GM21717 (cell line): ENCODE measurements at regions not wholly inside any gene's neighbourhood (a gene's known extent, or its start where the extent isn't known, plus 50 kb on each side); places are given as distances from the start of the nearest gene placed in this dataset.

Experiments
- ATAC-seq: cut with Tn5 transposase; IDR thresholded peaks from one replicate; pipeline ENCODE4 v1.9.1; 2021; ENCODE audit warnings: mild to moderate bottlenecking, moderate library complexity; ENCODE audit not compliant: unreplicated experiment

GRCh38 chrX:20397587-20397986 lies 130.9 kb upstream of the RPS6KA3 start:
- no peak for ATAC-seq

GRCh38 chrX:20394451-20394850 lies 127.7 kb upstream of the RPS6KA3 start:
- ATAC-seq, result no peak

GRCh38 chrX:20393944-20394343 lies 127.2 kb upstream of the RPS6KA3 start:
- ATAC-seq, result no peak

DNA sequence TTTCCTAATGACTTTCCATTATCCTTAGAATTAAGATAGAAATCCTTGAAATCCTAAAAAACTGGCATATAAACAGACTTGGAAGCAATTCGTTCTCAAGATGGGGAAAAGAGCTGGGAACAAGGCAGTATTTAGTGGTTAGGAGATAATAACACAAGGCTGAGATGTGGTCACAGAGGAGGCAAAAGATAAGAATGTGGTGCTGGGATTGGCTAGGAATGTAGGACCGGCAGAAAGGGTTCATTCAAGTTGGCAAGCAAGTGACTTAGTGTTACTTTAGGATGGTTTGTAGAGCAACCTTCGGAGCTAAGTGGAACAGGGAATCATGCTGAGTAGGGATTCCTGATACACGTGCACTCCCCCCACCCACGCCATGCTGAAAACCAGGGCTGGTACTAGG lies 121.9 kb upstream of the RPS6KA3 start:
- no peak for ATAC-seq

DNA sequence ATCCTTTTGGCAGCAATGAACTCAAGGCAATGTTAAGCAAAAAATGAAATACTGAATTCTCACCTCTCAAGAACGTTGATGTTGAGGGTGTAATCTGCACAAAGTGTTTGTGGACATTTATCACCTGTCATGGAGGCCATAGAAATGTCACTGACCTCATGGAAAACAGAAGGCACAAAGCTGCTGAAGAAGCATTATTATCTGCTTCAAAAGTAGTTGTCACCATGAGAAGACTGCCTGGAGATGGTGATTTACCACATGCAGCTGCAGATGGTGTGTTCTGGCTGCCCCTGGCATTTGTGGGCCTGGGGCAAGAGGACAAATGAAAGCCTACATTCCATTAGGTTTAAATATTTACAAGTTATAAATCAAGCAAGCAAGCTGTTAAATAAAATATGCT lies 116.8 kb upstream of the RPS6KA3 start:
- no peak for ATAC-seq

- ATAC-seq, result no peak
Measured at GRCh38 chrX:20382518-20383297, 116.0 kb upstream of the RPS6KA3 start.

- no peak for ATAC-seq
Measured at GRCh38 chrX:20382082-20382481, 115.4 kb upstream of the RPS6KA3 start.

GRCh38 chrX:20378233-20378920 lies 111.7 kb upstream of the RPS6KA3 start:
- peak; percentile 54 for ATAC-seq

DNA sequence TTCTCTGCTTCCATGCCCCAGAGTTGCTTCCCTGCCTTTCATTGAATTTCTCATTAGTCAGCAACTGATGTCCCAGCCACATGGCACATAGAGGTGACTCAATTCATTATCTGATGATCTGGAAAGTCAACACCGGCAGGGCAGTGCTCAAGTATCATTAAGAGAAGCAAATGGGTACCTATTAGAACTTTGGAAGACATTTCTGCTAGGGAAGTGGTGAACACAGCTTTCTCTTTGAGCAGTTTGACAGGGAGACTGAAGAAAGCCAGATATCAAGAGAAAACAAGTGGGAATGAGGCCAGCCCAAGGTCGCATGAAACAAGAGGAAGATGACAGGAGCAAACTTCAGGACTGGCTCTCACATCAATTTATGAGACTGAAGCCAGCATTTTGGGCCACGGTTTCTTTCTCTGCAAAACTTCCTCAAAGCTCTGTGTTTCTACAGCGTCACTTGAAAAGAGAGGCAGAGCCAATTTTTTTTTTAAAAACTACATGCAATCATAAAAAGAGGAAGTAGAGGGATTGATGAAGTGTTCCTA lies 108.3 kb upstream of the RPS6KA3 start:
- no peak for ATAC-seq

GRCh38 chrX:20374450-20374849 lies 107.7 kb upstream of the RPS6KA3 start:
- no peak for ATAC-seq

GRCh38 chrX:20373063-20373462 lies 106.4 kb upstream of the RPS6KA3 start:
- no peak for ATAC-seq

DNA sequence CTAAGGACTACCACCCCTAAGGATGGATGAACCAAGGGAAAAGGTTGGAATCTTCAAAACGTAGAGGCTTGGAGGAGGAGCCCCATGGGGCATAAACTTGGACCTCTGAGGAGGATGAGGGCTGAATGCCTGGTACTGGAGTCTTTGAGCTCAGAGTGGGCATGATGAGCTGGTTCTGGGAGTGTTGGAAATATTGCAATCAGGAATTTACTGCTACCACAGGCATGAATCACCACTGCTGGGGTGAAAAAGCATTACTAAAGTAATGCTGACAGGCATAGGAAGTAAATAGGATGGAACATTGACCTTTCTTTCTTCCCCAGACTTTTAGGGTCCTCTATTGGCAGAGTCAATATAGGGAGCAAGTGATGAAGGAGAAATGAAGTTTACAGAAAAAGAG lies 105.8 kb upstream of the RPS6KA3 start:
- no peak for ATAC-seq

DNA sequence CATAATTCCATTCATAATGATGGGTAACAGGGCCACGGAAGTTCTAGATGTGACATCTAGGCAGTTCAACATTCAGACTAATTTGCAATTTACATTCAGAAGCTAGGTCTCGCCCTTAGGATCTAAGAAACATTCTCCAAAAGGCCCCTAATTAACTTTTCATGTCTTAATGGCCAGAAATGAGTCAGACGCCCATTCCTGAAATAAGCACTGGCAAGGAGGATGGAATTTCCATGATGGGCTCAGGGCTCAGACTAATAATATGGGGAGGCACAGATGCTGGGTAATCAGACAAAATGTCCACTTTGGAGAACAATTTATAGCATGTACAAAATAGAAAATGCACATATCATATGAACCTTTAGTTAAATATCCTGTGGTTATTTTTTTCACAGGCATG lies 102.8 kb upstream of the RPS6KA3 start:
- no peak for ATAC-seq

DNA sequence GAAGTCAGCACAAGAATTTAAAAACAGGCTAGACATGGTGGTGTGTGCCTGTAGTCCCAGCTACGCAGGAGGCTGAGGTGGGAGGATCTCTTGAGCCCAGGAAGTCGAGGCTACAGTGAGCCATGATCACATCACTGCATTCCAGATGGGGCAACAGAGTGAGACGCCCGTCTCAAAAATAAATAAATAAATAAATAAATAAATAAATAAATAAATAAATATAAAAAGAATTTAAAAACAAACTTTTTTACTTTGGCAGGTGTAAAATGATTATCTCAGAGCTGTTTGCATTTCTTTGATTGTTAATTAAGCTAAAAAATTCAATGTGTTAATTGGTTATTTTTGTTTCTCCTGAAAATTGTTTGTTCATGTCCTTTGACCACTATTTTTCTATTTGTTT lies 97.5 kb upstream of the RPS6KA3 start:
- ATAC-seq, result no peak

GRCh38 chrX:20363275-20363674 lies 96.6 kb upstream of the RPS6KA3 start:
- no peak for ATAC-seq

GRCh38 chrX:20362268-20363267 lies 95.9 kb upstream of the RPS6KA3 start:
- no peak for ATAC-seq

DNA sequence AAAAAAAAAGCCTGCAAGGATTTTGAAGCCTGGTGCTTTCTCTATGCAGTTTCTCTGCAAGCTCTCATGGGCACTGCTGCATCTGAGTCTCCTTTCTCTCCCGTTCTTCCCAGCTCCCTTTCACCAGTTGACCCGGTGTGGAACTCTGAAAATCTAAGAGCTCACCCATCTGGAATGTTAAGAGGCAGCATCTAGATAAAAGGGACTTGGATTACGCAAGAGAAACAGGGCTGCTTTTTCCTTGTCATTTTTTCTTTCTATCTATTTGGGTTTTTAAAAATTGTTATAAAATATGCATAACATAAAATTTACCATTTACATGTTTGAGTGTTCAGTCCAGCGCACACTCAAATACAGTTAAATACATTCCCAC lies 95.2 kb upstream of the RPS6KA3 start:
- ATAC-seq, result no peak

DNA sequence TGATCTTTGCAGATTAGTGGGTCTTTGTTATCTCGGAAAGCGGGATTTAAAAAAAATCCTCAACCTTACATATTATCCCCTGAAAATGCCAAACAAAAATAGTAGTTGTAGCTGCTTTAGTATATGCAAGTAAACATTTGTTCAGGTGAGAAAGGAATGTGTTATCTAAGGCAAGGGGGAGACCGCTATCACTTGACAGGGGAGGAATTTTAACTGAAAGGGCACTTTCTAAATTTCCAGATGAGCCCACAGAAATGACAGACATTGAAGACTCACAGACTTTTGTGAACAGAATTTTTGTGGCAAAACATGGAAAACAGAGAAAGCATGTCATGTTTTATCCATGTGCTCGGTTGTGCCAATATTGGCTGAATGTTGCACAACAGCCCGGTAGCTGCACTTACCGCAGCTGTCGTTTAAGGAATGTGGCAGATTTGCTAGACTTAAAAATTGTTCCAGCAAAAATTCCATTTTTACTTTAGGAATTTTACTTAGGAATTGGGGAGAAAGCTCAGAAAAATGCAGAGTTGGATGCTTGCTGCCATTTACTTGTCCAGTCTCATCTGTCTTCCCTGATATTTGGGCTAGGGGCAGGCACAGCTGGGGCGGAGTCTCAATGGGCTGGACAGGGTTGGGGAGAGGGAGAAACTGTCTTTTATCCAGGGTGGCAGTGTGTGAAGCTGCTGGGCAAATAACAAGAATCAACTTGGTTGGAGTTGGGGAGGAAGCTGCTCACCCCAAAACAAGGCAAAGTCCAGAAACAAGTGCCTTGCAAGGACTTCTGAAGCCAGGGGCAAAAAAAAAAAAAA lies 94.6 kb upstream of the RPS6KA3 start:
- ATAC-seq, result no peak

- ATAC-seq, result no peak
Measured at GRCh38 chrX:20355187-20355586, 88.5 kb upstream of the RPS6KA3 start.

GRCh38 chrX:20354505-20354904 lies 87.8 kb upstream of the RPS6KA3 start:
- no peak for ATAC-seq
